Right atrium auricular region (tissue), 2 donors: ENCODE measurements at regions not wholly inside any gene's neighbourhood (a gene's known extent, or its start where the extent isn't known, plus 50 kb on each side); places are given as distances from the start of the nearest gene placed in this dataset.
"Not testable (repeated sequence)": the region's sequence is repeated elsewhere in the genome, so short reads cannot be mapped to it uniquely, and the experiment has no call there.

Experiments used
- DNase-seq: peaks from one replicate; pipeline ENCODE4 v3.0.0-alpha.2; 2019; ENCODE audit warnings: low spot score
- H3K27ac ChIP-seq, 2 donors: fragments of 200-600 bp; sonication (generic); 1 replicate in 1 of 2; 2 replicates in 1 of 2; pipeline ENCODE4 v1.5.1; 2016 to 2019
- H3K27me3 ChIP-seq, 2 donors: fragments of 200-600 bp; sonication (generic); one replicate each; pipeline versions ENCODE4 v1.5.1 to v1.6.0; 2017 to 2019
- H3K36me3 ChIP-seq: fragments of 200-600 bp; sonication (generic); one replicate; pipeline ENCODE4 v1.5.1; 2016
- H3K4me1 ChIP-seq, 2 donors: fragments of 200-600 bp; sonication (generic); one replicate each; pipeline versions ENCODE4 v1.5.1 to v1.6.0; 2017 to 2019
- H3K4me3 ChIP-seq, 2 donors: fragments of 200-600 bp; sonication (generic); 1 replicate in 1 of 2; 2 replicates in 1 of 2; pipeline ENCODE4 v1.5.1; 2017 to 2019; ENCODE audit warnings: mild to moderate bottlenecking in 1 of 2, moderate library complexity in 1 of 2
- H3K9me3 ChIP-seq, 2 donors: fragments of 200-600 bp; sonication (generic); one replicate each; pipeline ENCODE4 v1.5.1; 2019
- TF ChIP-seq, protein P1 (sequence below), 2 donors: fragments of 200-600 bp; sonication (generic); IDR thresholded peaks; one replicate each; pipeline ENCODE4 v1.5.1; 2019; ENCODE audit warnings: antibody characterized with exemption in 2 of 2

DNA sequence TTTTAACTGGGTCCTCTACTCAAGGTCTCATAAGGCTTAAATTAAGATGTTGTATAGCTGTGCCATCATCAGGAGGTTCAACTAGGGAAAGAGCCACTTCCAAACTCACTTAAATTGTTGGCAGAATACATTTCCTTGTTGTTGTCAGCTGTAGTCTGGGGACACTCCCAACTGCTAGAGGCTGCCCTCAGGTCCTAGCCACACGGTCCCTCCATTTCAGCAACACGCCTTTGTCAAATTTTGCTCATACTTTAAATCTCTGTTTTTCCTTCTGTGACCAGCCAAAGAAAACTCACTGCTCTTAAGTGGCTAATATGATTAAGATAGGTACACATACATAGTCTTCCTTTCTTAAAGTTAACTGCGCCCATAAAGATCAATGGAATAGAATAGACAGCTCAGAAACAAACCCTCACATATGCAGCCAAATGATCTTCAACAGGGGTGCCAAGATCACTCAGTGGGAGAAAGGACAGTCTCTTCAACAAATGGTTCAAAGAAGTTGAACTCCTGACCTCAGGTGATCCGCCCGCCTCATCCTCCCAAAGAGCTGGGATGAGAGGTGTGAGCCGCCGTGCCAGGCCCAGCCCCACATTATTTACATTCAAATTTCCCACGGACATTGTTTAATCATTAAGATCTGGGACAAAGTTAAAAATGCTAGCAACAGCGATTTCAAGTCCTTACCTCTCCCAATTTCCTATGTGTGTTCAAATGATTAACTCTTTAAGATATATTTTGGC lies 76.4 kb upstream of the ELOVL5 start:
- no peaks in the 10 kb centered on the region for H3K36me3 ChIP-seq
- no peak overlapping the region for H3K27ac ChIP-seq
- H3K27me3 ChIP-seq: no peaks in the 10 kb centered on the region
- TF ChIP-seq, protein P1, sequence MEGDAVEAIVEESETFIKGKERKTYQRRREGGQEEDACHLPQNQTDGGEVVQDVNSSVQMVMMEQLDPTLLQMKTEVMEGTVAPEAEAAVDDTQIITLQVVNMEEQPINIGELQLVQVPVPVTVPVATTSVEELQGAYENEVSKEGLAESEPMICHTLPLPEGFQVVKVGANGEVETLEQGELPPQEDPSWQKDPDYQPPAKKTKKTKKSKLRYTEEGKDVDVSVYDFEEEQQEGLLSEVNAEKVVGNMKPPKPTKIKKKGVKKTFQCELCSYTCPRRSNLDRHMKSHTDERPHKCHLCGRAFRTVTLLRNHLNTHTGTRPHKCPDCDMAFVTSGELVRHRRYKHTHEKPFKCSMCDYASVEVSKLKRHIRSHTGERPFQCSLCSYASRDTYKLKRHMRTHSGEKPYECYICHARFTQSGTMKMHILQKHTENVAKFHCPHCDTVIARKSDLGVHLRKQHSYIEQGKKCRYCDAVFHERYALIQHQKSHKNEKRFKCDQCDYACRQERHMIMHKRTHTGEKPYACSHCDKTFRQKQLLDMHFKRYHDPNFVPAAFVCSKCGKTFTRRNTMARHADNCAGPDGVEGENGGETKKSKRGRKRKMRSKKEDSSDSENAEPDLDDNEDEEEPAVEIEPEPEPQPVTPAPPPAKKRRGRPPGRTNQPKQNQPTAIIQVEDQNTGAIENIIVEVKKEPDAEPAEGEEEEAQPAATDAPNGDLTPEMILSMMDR (IDR thresholded peaks at IDR 0.05): no peak
- H3K9me3 ChIP-seq: no peaks in the 10 kb centered on the region
- no peaks in the 10 kb centered on the region for H3K4me1 ChIP-seq
- no peak overlapping the region for H3K4me3 ChIP-seq
- no peak for DNase-seq

DNA sequence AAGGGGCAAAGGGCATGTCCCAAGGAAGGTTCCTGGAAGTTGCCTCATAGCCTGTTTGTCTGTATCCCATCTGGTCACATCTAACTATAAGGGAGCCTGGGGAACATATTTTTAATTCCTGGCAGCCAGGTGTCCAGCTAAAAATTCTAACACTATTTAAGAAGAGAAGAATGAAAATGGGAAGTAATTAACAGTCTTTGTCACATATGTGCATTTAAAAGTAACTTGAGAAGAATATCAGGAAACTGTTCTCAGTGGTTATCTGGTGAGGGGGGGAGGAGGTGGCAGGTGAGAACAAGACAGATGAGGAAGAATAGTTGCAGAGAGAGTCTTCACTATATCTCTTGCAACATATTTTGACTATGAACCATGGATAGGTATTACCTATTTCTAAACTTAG lies 75.5 kb upstream of the ELOVL5 start:
- TF ChIP-seq, protein P1 (IDR thresholded peaks at IDR 0.05): no peak
- no peak overlapping the region for H3K4me3 ChIP-seq

DNA sequence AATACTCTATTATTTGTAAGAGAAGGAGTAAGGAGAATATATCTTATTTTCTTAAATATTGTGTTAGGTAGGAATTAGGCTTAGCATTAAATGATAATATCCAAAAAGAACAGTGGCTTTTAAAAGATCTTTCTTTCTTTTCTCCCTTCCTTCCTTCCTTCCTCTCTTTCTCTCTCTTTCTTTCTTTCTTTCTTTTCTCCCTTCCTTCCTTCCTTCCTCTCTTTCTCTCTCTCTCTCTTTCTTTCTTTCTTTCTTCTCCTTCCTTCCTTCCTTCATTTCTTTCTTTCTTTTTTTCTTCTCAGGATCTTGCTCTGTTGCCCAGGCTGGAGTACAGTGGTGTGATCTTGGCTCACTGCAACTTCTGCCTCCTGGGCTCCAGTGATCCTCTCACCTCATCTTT lies 74.8 kb upstream of the ELOVL5 start:
- not testable (repeated sequence) for H3K9me3 ChIP-seq, H3K27me3 ChIP-seq, H3K27ac ChIP-seq, H3K36me3 ChIP-seq, DNase-seq, H3K4me3 ChIP-seq, H3K4me1 ChIP-seq

More for the DNA sequence above, 75.5 kb upstream of the ELOVL5 start:
- H3K27ac ChIP-seq: no peak overlapping the region
- H3K4me1 ChIP-seq: no peaks in the 10 kb centered on the region
- no peaks in the 10 kb centered on the region for H3K27me3 ChIP-seq
- no peaks in the 10 kb centered on the region for H3K36me3 ChIP-seq
- H3K9me3 ChIP-seq: no peaks in the 10 kb centered on the region
- no peak for DNase-seq

DNA sequence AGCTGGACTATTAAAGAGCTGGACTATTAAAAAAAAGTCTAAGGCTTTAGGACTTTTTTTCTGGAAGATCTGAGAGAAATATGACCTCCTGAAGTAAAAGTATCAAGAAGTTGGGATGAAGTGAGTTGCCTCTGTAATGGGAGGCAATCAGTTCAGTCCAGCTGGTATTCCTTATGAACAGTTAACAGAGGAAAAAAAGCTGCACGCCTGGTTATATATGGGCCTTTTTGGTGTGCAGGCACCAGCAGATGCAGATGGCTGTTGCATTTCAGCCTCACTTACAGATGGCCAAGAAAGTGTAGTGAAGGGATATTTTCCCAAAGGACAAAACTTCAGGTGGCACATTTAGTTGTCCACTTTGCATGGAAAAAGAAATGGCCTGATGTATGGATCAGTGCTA lies 70.3 kb upstream of the ELOVL5 start:
- H3K4me1 ChIP-seq: no peaks in the 10 kb centered on the region
- no peaks in the 10 kb centered on the region for H3K36me3 ChIP-seq
- TF ChIP-seq, protein P1 (IDR thresholded peaks at IDR 0.05): no peak
- no peak overlapping the region for H3K4me3 ChIP-seq
- DNase-seq: no peak
- H3K27ac ChIP-seq: no peak overlapping the region
- no peaks in the 10 kb centered on the region for H3K27me3 ChIP-seq
- no peaks in the 10 kb centered on the region for H3K9me3 ChIP-seq

DNA sequence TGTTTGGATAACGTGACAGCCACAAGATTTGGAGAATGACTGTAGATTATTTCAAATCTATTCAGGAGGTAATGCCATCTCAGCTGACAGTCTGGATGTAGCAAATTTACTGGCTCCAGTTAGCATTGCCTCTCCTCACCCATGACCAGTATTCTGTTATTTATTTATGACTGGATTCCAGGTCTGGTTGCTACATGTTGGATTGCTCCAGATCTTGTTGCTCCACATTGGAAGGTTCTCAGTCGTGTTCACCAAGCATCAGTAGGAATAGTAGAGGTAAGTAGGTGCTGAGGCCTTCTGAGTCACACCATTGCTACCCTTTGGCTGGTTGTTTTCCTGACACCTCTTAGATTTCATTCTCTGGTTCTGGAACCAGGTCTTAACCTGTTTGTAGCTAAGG lies 69.5 kb upstream of the ELOVL5 start:
- DNase-seq: no peak
- H3K36me3 ChIP-seq: no peaks in the 10 kb centered on the region

DNA sequence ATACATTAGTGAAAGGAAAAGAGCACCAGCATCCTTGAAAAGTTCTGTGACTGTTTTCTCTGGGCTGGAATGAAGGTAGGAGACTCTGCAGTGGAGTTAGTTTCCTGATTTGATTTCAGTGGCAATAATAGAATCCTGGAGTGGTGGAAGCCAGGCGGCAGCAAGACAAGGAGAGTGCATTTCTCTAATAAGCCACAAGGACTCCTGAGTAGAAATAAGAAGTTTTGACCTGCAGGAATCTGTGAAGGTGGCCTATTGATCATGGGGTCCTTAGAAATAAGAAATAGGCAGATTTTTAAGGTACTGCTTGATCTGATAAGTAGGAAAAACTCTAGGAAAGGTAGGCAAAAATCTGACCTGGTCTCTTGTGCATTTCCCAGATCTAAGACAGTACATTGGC lies 68.4 kb upstream of the ELOVL5 start:
- no peaks in the 10 kb centered on the region for H3K9me3 ChIP-seq
- H3K36me3 ChIP-seq: no peaks in the 10 kb centered on the region
- no peak overlapping the region for H3K4me3 ChIP-seq
- H3K27me3 ChIP-seq: no peaks in the 10 kb centered on the region
- TF ChIP-seq, protein P1 (IDR thresholded peaks at IDR 0.05): no peak
- DNase-seq: no peak
- no peaks in the 10 kb centered on the region for H3K4me1 ChIP-seq
- H3K27ac ChIP-seq: no peak overlapping the region

More for the DNA sequence above, 69.5 kb upstream of the ELOVL5 start:
- Histone ChIP-seq H3K27me3 (no peaks in the 10 kb centered on the region), H3K4me1 (no peaks in the 10 kb centered on the region), H3K4me3 (no peak overlapping the region), H3K9me3 (no peaks in the 10 kb centered on the region), H3K27ac (no peak overlapping the region)
- TF ChIP-seq, protein P1 (IDR thresholded peaks at IDR 0.05): no peak
